Nucleus accumbens (tissue), 56 donors: ENCODE measurements at regions not wholly inside any gene's neighbourhood (a gene's known extent, or its start where the extent isn't known, plus 50 kb on each side); places are given as distances from the start of the nearest gene placed in this dataset.
A peak's percentile ranks its signal among the peaks of the same experiment; 100 is the strongest.
"Not testable (repeated sequence)": the region's sequence is repeated elsewhere in the genome, so short reads cannot be mapped to it uniquely, and the experiment has no call there.

Experiments
- DNase-seq, 56 donors: peaks; one replicate each; lab custom pipeline; 2025; lab: John Stamatoyannopoulos, UW

DNA sequence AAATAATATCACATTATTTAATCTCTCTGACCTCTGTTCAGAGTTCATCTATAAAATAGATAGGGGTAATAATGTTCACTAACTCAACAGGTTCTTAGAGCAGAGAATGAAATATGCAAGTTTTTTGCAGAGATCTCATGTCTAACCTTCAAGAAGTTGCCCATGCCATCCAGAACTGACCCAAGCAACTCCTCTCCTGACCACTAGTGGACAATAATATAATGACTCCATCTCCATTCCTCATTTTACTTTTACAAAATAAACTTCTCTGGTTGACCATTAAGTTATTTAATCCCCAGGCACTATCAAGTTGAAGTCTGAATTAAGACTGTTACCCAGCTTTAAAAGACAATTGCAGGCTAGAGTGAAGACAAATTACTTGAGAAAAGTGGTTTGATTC, 382.6 kb downstream of the KCNA4 start:
- DNase-seq = no peak

DNA sequence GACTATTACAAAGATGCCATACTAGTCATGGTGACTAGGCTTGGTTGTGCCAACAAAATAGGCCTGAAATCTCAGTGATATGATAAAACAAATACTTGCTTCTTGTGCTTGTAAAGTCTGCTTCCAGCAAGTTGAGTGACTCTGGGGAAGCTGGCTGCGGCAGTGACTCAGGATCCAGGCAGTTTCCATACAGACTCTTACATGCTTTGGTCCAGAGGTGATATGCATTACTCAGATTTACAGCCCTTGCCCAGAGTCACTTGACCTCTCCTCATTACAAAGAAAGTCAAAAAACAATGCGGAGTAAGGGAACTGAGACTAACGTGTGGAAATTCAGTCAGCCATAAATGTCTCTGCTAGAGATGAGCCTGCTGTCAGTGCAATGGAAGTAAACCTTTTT, 387.5 kb downstream of the KCNA4 start:
- DNase-seq = no peak

DNA sequence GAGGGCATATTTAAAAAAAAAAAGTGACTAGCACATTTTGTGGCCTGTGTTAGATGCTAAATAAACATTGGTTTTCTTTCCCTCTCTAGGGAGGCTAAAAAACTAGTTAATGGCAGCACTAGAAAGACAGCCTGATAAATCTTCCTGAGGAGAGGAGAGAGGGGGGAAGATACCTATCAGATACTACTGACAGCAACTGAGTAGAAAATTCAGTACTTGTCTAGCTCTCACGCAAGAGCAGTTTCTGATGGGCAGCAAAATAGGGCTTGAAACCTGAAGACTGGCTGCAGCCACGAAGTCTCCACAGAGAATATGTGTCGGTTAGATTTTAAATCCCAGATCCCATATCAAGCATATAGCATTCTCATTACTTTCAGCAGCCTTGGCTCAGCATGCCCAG, 388.2 kb downstream of the KCNA4 start:
- DNase-seq = no peak

DNA sequence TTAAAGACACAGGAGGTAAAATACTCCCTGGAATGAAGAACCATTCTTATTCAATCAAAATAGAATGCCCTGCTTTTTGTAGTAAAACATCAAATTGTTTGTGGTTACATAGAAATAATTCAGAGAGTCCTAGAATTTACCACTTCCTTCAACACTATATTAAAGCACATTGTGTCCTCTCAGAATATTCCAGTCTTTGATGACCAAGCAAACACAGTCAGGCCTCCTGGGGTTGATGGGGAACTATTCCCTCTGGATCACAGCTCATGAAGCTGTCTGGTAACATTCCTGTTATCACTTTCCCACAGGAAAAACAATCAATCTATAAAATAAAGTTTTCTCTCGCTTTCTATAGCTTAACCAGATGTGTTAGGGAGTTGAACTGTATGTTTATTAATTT, 389.3 kb downstream of the KCNA4 start:
- no peak for DNase-seq

DNA sequence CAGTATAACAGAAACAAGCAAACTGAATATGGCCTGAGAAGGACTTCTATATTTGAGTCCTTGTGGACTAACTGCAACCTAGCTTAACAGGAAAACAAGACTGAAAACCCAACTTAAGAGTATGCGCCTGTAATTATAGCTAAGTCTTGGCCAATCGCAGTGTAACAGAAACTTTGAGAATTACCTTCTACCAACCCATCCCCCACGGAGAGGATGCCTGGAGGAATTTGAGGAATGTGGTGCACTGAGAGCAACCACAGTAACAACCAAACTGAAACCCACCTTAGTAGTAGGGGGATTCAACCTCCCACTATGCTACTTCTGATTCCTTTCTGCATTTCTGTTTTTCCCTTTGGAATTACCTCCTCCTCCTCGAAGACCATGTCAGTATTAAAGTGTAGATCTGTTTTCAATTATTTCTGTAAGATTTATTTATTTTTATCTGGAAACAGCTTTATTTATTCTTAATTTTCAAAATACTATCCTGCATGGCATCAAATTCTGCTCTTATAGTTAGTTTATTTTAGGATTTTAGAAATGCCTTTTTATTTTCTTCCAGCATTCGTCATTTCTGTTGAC, 393.6 kb downstream of the KCNA4 start:
- no peak for DNase-seq

DNA sequence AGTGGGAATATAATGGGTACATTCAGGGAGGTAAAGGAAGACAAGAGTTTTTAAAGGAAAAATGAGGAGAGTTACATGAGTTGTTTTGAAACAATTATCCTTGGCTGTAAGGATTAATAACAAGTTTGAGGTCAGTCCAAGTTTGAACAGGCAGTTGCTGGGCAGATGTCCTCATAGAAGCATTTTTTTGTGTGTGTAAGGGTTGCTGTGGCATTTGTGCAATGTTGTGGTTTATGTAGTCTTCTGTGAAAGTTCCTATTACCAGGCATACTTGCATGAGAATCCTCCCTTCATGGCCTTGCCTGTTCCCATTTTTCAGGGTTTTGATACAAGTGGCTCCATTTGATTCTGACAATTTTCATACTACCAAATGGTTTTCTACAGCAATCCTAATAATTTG, 400.2 kb downstream of the KCNA4 start:
- DNase-seq = no peak

DNA sequence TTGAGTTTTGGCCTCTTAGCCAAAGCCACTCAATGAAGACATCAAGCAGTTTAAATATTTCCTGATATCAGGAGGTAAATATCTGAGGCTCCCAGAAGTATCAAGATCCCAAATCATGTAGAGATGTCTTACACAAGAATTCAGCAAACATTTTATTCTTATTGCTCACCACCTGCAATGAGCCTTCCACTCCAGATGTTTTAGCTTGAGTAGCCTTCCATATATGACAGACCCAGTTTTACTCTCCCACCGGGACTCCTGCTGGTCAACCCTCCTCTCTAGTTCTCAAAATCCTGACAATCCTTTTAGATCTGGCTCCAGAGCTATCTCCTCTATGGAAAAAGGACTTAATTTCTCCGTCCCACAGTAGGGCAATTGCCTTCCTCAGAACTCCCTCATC, 404.4 kb downstream of the KCNA4 start:
- no peak for DNase-seq

DNA sequence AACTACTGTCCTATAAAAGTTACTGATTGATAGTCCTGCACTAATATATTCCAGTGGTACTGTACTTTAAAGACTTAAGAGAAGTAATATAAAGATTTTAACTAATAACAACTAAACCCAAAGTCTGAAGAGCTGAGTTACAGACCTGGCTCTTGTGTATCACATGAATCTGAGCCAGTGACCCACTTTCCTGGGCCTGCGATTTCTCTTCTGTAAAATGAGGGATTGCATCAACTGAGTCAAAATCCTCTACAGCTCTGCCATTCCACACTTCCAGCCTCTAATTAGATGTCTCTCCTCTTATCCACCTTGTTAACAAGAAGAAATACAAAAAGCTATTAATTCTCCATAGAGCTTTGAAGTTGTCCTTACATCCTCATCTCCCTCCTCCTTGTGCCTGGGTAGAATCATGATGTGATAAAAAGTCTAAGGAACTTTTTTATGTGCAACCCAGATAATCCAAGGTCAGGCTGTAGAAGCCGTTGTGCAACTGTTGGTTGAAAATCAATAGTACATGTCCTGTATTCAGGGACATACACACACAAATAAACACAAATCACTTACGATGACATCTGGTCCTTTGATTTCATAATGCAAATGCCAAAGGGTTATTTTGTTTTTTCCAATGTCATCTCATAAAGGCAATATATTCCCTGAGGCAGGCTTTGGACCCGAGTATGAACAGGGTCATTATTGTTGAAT, 410.3 kb downstream of the KCNA4 start:
- no peak for DNase-seq

DNA sequence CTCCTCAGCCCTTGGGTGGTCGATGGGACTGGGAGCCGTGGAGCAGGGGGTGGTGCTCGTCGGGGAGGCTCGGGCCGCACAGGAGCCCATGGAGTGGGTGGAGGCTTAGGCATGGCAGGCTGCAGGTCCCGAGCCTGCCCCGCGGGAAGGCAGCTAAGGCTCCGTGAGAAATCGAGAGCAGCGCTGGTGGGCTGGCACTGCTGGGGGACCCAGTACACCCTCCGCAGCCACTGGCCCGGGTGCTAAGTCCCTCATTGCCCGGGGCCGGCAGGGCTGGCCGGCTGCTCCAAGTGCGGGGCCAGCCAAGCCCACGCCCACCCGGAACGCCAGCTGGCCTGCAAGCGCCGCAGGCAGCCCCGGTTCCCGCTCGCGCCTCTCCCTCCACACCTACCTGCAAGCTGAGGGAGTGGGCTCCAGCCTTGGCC, 416.7 kb downstream of the KCNA4 start:
- not testable (repeated sequence) for DNase-seq

DNA sequence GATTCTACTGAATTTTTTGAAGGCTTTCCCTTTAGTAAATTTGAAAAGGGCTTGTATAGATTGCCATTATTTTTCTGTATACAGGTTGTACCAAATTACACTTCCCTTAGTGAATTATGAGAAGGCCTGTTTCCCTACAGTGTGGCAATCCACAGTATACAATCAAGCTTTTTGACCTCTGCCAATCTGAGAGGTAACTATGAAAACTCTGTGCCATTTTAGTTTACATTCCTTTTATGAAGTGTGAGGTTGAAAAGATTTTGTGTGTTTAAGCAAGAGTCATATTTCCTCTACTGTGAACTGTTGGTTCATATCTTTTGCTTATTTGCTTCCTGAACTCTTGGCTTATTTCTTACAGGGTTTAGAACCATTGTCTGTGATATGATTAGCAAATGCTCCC, 432.5 kb downstream of the KCNA4 start:
- DNase-seq = no peak

DNA sequence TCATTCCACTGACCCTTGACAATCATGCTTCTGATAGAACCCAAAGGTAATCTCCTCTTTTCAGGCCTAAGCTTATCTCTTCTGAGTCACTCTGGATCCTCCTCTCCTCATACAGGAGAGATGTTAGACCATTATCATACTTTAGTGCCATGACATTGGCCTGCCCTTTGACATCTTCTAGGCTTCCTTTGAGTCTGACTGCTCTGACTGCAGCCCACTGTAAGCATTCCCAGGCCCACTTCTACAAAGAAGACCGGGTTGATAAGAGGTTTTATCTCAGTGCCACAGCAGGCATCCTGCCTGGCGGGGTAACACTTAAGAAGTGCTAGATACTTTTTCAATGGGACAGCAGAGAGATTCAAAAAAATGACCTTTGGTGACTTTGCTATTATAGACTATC, 438.0 kb downstream of the KCNA4 start:
- no peak for DNase-seq

DNA sequence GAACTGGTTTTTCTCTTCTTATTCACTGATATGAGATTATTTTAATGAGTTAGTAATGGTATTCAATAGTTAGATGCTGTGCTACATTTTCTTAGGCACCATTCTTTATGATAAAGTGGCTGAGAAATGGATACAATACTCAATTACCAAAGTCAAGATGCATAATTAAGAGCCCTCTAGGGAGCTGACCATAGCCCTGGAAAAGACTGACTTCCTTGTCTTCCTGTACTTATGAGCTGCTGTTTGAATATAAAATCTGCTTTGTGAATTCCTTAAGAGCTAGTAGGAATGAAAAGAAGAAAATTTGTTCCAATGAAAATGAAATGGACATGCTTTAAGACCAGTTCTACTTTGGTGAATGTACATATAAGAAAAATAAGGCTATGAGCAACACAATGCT, 452.3 kb downstream of the KCNA4 start:
- DNase-seq = no peak

DNA sequence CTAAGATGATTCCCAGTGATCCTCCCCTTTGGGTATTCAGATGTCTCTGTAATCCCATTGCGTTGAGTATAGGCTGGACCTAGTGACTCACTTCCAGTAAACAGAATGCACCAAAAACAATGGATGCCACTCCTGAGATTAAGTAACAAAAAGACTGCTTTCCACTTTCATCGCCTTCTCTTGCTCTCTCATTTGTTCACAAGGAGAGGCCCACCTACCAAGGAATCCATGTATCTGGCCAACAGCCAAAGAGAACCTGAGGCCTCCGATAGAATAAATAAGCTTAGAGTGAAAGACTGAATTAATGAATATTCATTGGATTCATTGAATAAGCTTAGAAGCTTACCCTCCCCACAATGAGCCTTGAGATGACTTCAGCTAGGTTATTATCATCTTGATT, 454.6 kb downstream of the KCNA4 start:
- DNase-seq = no peak

DNA sequence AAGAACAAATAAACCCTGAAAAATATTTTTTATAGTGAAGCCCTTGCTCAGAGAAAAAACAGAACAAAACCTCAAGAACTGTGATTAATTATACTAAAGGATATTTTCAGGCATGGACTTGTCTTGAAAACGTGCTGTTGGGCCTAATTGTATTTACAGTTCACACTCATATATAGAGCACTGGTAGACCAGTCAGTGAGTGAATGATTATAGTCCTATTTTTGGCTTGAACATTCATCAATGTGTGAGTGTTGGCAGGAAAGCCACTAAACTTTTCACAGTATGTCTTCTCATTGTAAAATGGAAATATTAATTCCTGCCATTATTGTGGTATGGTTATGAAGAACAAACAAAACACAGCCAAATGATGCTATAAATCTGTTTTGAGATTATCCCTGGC, 462.8 kb downstream of the KCNA4 start:
- no peak for DNase-seq

DNA sequence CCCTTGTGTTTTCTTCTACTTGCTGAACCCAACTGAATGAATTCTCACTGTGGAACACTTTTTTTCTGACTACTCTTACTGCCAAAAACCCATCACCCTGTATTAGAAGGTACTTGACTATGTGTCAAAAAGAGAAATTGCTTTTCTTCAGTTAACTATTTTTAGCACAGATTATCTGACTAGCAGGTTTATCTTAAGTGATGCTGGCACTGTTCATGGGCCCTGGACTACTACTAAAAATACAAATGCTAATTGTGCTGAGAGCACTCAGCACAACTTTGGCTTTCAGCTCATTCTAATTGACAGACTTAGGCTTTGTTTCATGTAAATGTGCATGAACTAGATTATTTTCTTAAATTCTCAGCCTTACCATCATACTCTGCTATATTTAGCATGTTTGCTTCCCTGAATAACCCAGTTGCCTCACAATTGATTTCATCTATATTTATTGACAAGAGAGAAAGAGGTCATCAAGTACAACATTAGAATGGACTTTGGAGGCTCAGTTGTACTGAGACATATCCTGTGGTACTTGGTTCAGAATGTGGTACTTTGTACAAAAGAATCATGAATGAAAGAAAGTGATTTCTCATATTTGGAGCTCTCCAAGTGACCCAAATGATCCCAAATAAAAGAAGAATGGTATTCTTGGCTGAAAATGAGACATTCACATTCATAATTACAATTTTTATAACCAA, 478.3 kb downstream of the KCNA4 start:
- no peak for DNase-seq

DNA sequence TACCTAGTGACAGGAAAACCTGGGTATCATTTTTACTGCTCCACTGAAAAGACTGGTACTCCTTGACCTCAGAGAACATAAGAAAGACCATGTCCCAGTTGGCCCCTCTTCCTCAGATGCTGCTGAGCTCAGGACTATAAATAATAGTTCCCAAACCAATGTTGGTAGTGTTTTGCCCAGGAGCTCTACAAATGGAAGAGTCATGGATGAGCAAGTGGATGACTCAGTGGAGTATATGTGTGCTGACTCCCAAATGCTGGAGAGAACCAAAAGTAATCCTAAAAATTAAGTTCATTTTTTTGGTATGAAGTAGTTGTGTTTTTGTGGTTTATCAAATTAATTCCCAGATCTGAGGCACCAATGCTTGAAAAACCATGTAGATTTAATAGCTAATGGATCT, 482.0 kb downstream of the KCNA4 start:
- no peak for DNase-seq

DNA sequence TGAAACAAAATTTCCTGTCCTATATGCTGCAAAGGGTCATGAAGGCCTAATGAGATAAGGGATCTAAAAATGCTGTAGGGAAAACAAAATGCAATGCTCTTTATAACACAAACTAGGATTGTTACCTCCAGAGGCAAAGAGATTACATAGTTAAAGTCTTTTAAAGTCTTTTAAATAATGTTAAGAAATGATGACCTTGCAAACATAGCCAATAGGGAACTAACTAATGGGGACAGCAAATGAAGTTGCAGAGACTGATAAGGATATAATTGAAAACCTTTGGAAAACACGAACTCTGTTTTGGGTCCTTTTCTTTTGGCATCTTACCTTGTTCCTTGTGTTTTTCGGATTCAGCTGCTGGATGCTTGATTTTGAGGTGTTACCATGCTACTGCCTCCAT, 485.9 kb downstream of the KCNA4 start:
- DNase-seq = no peak

DNA sequence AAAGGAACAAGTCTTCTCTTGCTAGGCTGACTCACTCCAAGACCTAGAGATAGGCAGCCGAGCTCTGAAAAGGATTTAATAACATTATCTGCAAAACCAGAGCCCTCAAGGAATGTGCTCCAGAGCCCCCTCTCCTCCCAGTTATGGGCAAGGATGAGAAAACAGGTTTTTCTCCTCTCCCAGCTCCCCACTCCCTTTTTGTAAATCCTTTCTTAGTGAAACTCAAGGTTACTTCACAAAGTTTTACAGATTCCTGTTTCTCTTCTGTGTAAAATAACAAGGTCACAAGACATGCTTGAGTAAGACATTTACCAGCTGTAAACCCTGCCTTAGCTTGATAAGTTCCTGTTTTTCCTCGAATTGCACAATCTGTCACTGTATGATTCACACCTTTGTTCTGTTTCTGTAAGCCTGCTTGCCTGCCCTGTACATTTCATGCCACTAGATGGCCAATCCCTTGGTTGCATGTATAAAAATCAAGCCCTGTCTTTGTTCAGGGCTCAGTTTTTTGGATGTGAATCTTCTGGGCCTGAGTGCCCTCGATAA, 489.4 kb downstream of the KCNA4 start:
- DNase-seq = peak in 1 of 56 donors; percentile 5

DNA sequence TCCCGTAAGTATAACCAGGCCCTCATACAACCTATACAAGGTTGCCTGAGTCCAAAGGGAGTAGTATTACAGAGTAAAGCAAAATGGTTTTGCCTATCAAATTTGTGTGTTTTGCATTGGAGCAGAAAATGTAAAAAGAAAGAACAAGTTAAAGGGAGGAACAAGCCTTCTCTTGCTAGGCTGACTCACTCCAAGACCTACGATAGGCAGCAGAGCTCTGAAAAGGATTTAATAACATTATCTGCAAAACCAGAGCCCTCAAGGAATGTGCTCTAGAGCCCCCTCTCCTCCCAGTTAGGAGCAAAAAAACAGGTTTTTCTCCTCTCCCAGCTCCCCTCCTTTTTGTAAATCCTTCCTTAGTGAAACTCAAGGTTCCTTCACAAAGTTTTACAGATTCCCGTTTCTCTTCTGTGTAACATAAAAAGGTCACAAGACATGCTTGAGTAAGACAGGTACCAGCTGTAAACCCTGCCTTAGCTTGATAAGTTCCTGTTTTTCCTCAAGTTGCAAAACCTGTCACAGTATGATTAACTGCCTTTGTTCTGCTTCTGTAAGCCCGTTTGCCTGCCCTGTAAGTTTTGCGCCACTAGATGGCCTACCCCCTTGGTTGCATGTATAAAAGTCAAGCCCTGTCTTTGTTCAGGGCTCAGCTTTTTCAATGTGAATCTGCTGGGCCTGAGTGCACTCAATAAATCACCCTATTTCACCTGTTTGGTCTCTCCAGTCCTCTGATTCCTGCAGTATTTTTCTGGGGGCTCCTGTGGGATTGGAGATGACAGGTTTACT, 498.2 kb downstream of the KCNA4 start:
- DNase-seq = no peak

DNA sequence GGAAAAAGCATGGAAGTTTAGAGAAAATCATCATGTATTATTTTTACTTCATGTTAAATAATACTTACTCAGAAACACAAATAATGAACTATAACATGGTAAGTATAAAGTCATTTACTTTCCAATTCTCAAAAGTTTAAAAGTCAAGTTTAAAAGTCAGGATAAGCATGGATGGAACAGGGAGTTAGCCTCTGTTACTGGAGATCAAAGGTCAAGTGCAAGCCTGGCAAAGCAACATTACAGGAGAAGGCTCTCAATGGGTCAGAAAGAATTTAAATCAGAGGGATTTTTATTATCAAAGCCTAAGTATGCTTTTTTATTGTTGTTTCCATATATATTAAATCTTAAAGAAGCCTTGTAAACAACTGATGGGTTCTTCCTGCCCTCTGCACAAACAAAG, 505.4 kb downstream of the KCNA4 start:
- no peak for DNase-seq

DNA sequence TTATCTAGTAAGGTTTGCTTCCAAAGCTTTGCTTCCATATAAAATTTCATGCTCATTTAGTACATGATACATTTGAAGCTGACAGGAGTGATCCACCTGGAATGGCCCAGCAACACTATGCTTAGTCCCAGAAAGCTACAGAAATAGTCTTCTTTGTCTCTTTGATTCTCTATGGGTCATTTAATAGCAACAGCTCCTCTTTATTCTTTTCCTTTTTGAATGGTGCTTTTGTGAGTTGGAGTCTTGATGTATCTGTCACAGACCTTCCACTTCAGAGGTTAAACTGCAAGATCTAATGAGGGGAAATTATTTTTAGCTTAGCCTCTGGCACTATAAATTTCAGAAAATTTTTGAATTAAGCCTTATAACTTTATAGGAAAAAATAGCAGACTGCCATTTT, 509.5 kb downstream of the KCNA4 start:
- DNase-seq = no peak
